Fibroblast of the conjunctiva (primary cell): ENCODE measurements at regions not wholly inside any gene's neighbourhood (a gene's known extent, or its start where the extent isn't known, plus 50 kb on each side); places are given as distances from the start of the nearest gene placed in this dataset.

ENCODE experiments used
- DNase-seq: peaks from one replicate; pipeline ENCODE4 v3.0.0-alpha.2; 2010; ENCODE audit warnings: low read depth

DNA sequence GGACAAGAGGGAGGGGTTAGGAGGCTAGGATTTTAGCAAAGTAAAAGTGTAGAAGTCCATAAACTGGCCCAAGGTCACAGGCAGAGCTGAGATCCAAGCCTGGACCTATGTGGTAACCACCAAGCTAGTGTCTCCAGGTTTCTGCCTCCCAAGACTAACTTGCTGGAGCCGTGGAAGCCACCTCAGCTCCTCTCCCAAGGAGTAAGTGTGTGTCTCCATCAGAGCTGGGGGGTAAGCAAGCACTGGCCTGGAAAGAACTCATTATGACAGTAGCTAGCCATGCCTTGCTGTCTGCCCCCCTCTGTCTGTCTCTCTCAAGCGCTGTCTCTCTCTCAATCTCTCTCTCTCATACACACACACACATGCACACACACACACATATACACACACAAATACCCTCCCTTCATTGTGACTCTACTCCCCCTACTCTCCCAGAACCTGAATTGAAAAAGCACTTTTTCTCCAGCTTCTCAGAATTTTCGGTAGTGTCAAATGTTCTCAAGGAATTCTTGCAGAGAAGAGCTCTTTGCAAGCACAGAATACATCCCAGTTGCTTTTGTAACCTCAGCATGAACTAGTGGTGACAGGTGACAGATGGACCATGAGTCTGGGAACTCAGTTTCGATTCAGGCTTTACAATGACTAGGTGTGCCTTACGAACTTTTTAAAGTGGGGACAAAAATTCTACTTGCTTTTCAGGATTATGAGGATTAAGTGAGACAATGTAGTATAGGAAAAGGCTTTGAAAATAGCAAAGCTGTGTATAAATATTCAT lies 238.0 kb upstream of the FGGY start:
- no peak for DNase-seq

DNA sequence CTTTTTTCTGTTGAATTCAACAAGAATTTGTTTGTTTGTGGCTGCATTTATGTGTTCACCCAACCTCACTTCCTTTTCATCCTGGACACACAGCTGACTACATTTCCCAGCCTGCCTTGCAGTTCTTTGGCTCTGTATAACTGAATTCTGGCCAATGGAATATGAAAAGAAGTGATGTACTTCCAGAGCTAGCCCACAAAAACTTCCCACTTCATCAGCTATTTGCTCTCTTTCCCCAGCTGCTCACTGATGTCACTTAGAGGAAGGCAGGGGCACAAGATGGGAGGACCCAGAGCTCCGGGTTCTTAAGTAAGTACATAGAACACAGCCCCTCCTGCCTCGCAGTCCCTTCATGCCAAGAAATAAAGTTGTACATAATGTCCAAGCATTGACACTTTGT lies 235.0 kb upstream of the FGGY start:
- peak; percentile 92 for DNase-seq

DNA sequence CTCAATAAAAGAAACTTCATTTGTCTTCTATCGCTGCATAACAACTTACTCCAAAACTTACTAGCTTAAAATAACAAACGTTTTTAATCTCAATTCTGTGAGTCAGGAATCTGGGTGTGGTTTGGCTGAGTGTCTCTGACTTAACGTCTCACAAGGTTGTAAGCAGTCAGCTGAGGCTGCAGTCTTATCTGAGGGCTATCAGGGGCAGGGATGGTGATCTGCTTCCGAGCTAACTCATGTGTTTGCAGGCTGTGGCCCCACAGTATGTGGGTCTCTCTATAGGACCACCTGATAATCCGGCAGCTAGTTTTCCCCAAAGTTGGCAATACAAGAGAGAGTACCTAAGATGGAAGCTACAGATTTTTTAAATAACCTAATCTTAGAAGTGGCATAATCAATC lies 234.2 kb upstream of the FGGY start:
- peak; percentile 55 for DNase-seq

DNA sequence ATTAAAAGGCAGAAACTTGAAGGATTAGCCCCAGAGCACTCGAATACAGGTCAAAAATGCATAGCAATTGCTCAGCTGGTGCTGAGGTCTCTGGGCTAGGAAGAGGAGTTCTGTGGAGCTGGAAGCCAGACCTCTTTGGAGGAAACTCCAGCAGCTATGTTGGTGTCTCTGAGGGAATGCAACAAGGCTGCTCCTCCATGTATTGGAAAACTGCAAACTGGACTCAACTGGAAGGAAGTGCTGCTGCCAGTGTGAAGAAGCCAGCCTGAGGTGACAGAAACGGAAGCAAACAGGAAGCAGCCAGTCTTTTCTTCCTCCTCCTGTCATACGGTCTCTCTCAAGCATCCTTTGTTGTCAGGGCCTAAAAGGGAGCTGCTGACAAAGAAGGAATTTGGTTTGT lies 233.4 kb upstream of the FGGY start:
- no peak for DNase-seq

DNA sequence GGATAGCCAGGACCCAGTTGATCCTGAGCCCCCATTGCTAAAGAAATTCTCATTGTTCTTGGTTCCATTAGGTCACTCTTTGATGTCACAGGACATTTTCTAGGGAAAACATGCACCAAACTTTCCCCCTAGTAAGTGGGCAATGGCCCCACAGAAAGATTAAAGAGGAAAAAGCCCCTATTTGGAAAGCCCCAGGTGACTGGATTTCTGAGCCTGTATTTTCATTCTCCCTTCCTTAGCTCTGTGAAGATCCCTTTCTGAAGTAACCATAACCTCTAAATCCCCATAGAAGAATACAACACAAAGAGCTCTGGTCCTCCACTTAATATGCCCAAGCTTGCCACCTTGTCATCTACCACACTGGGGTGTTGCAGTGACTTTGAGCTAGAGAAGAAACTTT lies 232.3 kb upstream of the FGGY start:
- no peak for DNase-seq

DNA sequence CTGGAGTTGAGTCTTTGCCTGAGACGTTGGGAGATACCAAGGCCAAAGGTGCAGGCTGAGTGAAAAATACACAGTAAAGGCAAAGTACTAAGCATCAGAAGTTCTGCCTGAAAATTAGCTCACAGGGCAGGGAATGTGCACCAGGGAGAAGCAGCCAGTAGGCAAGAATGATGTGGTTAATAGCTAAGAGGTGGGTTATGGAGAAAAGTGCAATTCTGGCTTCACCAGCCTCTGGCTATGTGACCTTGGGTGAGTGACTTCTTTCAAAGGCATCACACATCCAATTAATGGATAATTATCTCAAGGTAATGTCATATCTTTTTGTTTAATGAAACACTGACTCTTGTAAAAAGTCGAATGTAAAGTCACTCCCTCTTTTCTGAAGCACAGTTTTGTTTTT lies 230.7 kb upstream of the FGGY start:
- no peak for DNase-seq

DNA sequence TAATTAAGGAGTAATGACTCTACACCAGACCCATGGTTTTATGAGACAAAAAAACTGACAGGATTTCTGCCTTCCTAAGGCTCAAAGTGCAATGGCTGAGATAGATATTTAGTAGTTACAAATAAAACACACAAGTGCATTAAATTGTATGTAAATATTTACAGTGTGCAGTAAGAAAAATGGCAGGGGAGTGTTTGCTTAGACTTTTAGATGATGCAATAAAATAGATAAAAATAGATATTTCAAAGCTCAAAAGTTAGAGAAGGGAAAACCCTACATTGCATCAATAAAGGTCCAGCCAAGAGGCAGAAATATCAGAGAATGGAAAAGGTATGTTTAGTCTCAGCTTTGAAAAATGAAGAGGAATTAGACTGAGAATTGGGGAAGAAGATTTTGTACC lies 226.3 kb upstream of the FGGY start:
- no peak for DNase-seq

DNA sequence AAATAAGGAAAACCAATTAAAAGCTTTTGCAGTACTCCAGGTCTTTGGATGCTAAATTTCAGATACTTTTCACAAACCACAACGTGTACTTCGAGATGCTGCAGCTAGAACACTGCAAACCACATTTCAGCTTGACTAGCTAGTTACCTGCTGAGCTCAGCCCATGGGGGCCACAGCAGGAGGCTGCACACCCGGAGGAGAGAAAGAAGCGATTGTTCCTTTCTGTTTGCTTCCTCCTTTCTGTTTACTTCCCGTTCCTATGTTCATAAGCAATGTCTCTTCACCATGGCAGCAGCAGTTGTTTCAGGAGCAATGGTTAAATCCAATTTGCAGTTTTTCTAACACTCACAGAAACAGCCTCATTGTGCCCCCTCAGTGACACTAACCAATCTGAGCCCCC lies 225.6 kb upstream of the FGGY start:
- DNase-seq = no peak

DNA sequence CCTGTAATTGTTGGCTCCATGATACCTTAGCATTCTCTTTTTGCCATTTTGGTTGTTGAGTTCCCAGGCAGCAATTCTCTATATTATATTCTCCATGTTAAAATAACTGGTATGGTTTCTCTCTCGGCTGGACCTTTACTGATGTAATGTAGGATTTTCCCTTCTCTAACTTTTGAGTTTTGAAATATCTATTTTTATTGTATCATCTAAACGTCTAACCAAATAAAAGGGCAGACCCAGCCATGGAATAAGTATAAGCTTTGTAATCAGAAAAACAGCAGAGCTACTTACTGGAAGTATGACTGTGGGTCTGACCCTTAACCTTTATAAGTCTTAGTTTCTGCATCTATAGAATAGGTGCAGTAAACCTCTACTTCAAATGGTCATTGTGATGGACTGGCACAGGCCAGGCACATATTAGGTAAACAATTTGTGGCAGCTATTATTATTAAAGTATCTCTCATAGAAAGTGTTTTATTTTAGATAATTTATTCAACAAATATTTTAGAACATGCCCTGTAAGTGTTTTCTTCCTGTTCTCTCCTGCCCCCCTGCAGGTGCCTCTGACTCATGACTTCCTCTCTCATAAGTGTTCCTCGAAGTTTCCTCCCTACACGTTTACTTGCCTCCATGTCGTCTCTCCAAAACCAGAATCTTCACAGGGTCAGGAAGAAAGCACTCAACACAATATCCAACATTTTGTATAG lies 224.9 kb upstream of the FGGY start:
- no peak for DNase-seq

DNA sequence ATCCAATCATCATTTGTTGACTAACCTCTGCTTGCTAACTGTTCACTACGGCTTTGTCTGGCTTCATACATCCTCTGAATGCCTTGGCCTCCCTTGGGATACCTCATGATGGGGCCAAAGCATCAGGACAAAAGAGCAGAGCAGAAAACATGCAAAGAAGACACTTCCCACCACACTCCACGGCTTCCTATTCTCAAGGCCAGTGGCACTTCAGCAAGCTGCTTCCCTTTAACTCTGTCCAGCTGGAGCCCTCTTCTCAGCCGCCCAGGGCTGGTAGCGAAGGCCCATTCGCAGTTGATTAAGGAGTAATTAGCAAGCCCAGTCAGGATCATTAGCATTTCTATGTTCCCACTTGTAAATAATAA lies 224.3 kb upstream of the FGGY start:
- DNase-seq = no peak

DNA sequence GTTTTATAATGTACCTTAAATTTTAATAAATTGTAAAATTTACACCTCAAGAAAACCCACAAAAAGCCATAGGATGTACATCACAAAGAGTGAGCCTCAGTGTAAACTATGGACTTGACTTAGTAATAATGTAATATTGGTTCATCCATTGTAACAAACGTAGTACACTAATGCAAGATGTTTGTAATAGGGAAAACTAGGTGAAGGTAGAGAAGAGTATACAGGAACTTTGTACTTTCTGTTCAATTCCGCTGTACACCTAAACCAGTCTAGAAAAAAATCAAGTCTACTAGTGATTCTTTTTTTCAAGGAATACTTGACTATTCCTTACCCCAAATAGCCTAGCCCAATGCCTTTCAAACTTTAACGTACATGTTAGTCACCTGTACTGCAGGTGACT lies 222.3 kb upstream of the FGGY start:
- DNase-seq = no peak

DNA sequence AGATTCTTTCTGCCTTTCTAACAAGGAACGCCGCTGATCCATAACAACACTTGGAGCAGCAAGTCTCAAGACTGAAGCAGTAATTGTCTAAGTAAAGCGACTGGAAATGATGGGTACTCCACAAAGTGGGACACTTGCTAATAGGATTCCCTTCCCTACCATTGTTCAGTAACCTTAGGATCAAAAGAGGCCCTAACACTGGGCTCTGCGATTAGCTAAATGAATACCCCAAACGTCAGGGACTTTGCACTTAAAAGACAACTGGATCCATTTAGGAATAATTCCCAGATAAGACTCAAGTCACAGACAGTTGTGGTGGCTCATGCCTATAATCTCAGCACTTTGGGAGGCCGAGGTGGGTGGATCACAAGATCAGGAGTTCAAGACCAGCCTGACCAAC lies 221.9 kb upstream of the FGGY start:
- no peak for DNase-seq

DNA sequence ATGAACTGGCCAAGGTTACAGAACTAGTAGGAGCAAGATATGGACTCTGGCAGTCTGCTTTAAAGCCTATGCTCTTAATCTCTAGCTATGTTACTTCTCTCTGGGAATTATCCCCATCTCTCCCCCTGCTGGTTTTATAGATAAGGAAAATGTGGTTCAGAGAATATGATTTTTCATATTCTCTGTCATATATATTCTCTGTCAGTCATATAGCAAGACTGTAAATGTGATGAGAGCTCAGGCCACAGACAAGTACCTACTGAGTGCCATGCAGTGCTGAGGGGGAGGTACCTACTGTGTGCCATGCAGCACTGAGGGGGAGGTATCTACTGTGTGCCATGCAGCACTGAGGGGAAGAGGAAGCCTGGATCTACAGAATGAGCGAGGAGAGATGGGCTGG lies 220.3 kb upstream of the FGGY start:
- DNase-seq = no peak

DNA sequence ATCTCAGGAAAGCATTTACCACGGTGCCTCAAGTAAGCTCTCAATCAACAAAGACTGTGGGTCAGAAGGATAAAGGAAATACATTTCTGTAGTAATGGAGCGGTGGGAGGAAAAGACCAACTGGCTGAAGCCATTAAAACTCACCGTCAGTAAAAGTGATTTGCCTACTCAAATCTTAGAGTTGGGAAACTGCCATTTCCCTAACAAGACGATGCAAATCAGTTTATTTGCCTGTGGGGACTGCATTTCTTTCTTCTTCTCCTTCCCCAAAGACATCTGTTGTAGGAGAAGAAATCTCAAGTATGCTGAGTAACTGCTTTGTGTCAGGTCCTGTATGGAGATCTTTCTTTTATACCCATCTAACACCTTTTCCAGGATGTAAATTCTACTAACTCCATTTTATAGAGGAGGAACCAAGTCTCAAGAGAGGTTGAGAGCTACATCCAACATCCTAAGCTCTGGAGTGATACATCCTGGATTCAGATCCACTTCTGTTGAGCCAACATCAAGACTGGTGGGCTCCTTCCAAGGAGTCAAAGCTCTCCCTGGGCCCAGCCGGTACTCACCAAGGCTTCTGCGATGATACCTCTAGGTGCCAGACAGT lies 219.3 kb upstream of the FGGY start:
- no peak for DNase-seq

DNA sequence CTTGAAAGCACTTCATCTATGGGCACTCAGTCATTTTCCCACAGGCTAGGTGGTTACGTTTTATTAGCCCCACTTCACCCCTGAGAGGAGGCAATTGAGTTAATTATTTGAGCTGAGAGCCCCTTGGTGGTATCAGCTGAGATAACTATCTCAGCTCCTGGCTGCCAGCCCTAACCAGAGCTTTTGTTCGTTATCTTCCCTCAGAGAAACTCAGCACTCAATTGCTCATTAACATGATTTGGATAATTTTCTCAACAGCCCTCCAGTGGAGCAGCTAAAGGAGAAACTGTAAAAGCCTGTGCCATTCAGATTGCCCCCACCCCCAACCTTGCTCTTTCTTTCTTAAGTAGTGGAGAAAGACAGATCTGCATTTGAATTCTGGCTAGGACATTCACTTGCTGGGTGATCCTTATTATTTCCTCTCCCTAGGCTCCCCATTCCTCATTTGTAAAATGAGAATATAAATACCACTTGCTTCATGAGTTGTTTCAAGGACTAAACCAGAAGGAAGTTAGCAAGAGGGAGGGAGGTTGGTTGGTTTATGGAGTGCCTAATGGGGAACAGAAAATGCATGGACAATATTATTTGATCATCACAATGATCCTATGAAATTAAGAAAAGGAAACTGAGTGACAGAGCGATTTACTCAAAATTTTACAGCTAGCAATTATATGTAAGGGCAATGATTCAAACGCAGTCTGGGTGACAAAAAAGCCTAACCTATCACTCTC lies 218.7 kb upstream of the FGGY start:
- DNase-seq = no peak

DNA sequence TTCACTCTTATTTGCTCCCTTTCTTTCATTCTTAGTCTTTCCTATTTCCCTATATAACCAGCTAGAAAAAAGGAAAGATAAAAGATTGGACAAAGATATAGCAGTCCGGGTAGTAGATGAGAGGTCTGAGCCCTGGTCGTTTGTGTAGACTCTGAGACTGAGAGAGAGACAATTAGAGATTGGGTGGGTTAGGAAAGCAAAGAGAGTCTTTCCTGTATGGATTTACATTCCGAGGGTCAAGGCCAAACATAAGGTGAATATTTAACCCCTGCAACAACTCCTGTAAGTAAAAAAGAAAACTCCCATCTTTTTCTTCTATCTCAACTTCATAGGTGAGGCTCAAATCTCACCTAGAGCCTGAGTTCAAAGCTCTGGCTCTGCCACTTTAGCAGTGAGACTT lies 218.0 kb upstream of the FGGY start:
- DNase-seq = no peak

DNA sequence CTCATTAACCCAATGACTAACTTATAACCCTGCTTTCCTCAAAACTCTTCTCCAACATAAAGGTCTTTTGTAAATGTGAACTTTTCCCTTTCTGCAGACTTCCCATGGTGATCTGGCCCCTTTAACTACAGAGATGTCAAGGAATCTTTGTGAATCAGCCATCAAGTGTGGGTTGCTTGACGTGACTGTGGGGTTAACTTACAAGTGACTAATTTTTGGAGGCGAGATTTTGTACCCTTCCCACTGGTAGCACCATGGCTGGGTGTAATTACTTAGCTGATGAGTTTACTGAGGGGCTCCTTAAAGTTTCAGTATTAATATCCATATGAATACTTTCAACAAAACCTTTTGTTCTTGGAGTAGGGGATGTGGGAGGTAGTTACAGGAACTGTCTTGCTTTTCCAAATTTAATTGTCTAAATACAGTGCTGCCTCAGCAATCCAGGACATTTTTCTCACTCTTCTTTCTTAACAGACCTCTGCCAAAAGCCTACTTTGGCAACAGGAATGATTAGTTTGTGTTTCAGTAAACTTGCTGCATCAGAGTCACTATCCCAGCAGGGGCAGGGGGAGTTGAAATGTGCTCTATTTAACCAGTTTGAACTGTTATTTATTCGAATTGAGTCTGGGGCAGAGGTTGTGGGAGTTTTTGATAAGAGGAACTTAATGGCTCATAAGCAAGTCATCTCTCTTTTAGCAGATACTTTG lies 217.3 kb upstream of the FGGY start:
- no peak for DNase-seq

DNA sequence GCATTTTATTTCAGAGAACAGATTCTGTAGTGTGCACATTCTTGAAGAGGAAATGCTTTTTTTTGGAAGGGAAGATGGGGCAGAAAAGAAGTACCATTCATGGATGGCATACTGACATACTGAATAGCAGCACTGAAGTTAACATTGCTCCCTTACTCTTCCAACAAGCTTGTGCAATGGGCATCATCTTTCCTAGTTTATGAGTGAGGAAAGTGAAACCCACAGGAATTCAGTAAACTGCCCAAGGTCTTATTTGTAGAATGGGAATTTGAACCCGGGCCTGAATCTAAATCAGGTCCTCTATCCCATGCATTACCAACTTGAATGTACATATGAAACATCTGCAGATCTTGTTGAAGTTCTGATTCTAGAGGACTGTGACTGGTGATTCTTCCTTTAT lies 215.7 kb upstream of the FGGY start:
- no peak for DNase-seq

DNA sequence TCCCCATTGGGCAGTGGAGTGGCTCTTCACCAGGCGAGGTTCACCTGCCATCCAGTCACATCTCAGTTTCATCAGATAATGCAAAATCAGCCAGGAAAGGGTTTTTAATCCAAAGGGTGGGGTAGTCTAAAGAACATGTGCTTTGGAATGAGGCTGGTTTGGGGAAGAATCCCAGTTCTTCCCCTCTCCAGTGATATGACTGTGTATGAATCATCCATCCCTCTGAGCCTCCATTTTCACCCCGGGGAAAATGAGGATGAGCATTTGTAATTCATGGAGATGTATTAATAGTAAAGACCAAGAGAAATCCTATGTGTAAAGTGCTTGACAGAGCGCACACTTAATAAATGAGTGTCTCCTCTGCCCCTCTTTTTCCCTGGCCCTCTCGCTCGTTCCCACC lies 215.1 kb upstream of the FGGY start:
- DNase-seq = no peak

DNA sequence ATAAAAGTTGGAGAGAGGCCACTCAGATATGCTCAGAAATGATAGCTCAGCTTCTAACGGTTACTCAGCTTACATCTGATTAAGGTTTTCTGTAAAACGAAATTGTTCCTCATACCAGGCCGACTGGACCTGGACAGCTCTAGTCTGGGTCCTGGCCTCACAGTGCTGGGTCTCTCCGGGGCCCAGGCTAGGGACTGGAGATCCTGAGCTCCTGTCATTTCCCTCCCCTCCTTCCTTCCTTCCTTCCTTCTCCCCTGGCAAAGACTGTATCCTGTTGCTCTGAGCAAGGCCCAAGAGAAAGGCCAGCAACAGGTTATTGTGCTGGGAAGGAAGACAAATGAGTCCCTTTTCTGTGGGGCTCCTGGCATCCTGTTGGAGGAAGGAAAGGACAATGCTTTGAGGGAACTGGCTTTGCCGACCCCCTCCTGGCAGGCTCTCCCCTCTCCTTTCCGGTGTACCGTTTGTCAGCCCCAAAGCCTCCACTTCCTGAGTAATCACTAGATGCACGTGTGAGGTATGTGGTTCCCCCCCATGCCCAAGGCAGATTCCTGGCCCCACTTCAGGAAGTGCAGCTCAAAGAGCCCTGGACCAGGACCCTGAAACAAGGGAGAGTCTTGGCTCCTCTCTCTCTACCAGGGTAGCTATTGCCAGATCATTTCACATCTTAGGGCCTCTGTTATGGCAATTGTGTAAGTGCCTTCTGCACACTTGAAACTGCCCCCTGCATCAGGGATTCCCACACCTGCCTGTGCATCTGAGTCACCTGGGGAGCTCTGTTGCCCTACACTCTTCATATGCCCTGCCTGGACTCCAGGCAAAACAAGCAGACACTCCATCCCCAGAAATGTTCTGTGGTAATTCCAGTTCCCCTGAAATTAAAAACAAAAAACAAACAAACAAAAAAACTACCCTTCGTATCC lies 212.7 kb upstream of the FGGY start:
- no peak for DNase-seq

DNA sequence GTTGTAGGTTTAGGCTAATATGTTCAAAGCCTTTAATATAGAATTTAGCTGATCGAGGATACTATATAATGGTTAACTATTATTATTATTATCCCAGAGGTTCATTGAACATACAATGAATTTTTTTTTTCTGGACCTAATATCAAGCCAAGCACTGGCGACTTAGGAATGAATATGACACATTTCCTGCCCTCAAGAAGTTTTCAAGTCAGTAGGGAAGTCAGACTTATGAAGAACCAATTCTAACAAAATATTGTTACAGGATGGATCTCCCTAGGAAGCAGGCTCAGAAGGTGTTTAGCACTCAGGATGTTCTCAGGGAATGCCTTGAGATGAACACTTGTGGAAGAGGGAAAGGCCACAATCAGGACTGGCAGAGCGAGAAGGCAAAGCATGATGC lies 211.8 kb upstream of the FGGY start:
- DNase-seq = no peak
